Neural progenitor cell (in vitro differentiated cells): ENCODE measurements at regions not wholly inside any gene's neighbourhood (a gene's known extent, or its start where the extent isn't known, plus 50 kb on each side); places are given as distances from the start of the nearest gene placed in this dataset.

Source experiments
- CTCF ChIP-seq: fragments of 200-600 bp; sonication (generic); IDR thresholded peaks from 2 replicates; pipeline ENCODE4 v1.5.1; 2017; ENCODE audit warnings: antibody characterized with exemption, mild to moderate bottlenecking
- EZH2 ChIP-seq: fragments of 200-600 bp; sonication (generic); IDR thresholded peaks from 2 replicates; pipeline ENCODE4 v1.6.1; 2017; ENCODE audit warnings: antibody characterized with exemption, mild to moderate bottlenecking, moderate library complexity
- EZH2phosphoT487 ChIP-seq: fragments of 200-600 bp; sonication (generic); IDR thresholded peaks from 2 replicates; pipeline ENCODE4 v1.6.1; 2017; ENCODE audit warnings: antibody characterized with exemption

GRCh38 chr7:85535974-85536729 is 349.3 kb upstream of the SEMA3D start:
- TF ChIP-seq EZH2 (no peak), CTCF (no peak), EZH2phosphoT487 (no peak)
